Breast epithelium (tissue), 3 donors: ENCODE measurements at regions not wholly inside any gene's neighbourhood (a gene's known extent, or its start where the extent isn't known, plus 50 kb on each side); places are given as distances from the start of the nearest gene placed in this dataset.

Experiments used
- CTCF ChIP-seq, 3 donors: fragments of 450-650 bp; IDR thresholded peaks; one replicate each; pipeline ENCODE4 v1.5.1; 2016 to 2017; ENCODE audit warnings: antibody characterized with exemption in 3 of 3, mild to moderate bottlenecking in 3 of 3, moderate library complexity in 3 of 3
- POLR2AphosphoS5 ChIP-seq, 3 donors: sonication (generic); formaldehyde crosslinking; IDR thresholded peaks; one replicate each; pipeline ENCODE4 v1.6.1; 2017; ENCODE audit warnings: antibody characterized with exemption in 3 of 3

GRCh38 chr12:87704374-87704773, 324.8 kb downstream of the C12orf50 start:
- TF ChIP-seq POLR2AphosphoS5 (IDR thresholded peaks at IDR 0.05) (no peak), CTCF (IDR thresholded peaks at IDR 0.05) (no peak)
